ENCODE measurements at regions not wholly inside any gene's neighbourhood (a gene's known extent, or its start where the extent isn't known, plus 50 kb on each side); places are given as distances from the start of the nearest gene placed in this dataset.
A peak's percentile ranks its signal among the peaks of the same experiment; 100 is the strongest.

DNA sequence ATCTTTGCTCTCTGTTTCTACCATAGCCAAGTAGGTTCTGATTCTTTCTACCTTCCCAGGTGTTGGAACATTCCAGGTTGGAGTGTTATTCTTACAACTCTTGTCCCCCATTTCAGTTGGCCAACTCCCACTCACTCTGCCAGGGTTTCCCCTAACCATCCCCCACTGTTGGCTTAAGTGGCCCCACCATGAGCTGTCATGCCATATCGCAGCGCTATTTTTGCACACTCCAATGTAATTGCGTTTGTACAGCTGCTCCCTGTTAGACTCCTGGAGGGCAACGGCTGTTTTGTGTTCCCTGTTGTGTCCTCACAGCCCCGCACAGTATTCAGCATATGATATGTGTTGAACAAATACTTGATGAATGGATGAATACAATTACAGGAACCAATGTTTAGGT, 117.7 kb upstream of the ETS2 start:
- Histone ChIP-seq H3K4me2 (ENCODE audit: insufficient read depth, low read length) (no peak overlapping the region), H3K9ac (ENCODE audit: low read depth, low read length) (no peak overlapping the region), H3K4me3 (ENCODE audit: low read depth in 1 of 2, low read length in 2 of 2) (no peak overlapping the region), H3K9me3 (ENCODE audit: insufficient read depth, low read length, severe bottlenecking) (no peaks in the 10 kb centered on the region), H2AFZ (ENCODE audit: low read depth, low read length) (no peak overlapping the region), H3K4me1 (ENCODE audit: insufficient read depth, low read length) (no peaks in the 10 kb centered on the region), H3K27ac (ENCODE audit: low read length) (no peak overlapping the region), H3K79me2 (ENCODE audit: insufficient read depth, low read length) (no peaks in the 10 kb centered on the region), H3K36me3 (ENCODE audit: insufficient read depth, low read length) (no peaks in the 10 kb centered on the region), H4K20me1 (ENCODE audit: insufficient read depth, low read length) (no peaks in the 10 kb centered on the region), H3K27me3 (ENCODE audit: insufficient read depth, low read length, poor library complexity) (no peaks in the 10 kb centered on the region)
- DNase-seq (no peak), ATAC-seq (ENCODE audit: insufficient read depth, low read depth) (no peak)
- TF ChIP-seq, protein P1, sequence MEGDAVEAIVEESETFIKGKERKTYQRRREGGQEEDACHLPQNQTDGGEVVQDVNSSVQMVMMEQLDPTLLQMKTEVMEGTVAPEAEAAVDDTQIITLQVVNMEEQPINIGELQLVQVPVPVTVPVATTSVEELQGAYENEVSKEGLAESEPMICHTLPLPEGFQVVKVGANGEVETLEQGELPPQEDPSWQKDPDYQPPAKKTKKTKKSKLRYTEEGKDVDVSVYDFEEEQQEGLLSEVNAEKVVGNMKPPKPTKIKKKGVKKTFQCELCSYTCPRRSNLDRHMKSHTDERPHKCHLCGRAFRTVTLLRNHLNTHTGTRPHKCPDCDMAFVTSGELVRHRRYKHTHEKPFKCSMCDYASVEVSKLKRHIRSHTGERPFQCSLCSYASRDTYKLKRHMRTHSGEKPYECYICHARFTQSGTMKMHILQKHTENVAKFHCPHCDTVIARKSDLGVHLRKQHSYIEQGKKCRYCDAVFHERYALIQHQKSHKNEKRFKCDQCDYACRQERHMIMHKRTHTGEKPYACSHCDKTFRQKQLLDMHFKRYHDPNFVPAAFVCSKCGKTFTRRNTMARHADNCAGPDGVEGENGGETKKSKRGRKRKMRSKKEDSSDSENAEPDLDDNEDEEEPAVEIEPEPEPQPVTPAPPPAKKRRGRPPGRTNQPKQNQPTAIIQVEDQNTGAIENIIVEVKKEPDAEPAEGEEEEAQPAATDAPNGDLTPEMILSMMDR (IDR thresholded peaks at IDR 0.05; ENCODE audit: borderline replicate concordance, extremely low read depth, low read length, poor library complexity, severe bottlenecking), result no peak
- TF ChIP-seq EZH2 (IDR thresholded peaks at IDR 0.05; ENCODE audit: borderline replicate concordance, low read depth, low read length, severe bottlenecking), result no peak

DNA sequence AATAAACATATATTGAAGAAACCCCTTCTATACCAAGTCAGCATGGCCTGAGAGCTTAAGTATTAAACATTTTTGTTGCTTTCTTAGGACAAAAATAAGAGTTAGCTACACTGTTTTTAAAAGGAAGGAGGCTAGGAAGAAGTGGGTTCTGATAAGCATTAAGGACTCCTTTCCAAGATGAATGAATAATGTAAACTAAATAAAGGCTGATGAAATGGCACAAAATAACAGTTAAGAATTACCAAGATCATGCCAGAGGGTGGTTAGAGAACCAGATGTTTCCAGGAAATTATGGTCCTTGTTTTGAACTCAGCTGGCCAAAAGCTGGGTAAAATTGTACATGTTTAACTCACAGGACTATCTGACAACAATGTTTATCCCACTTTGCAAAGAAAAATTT, 114.1 kb upstream of the ETS2 start:
- ATAC-seq (ENCODE audit: insufficient read depth, low read depth), result no peak
- H3K79me2 ChIP-seq (ENCODE audit: insufficient read depth, low read length), result no peaks in the 10 kb centered on the region
- no peak for DNase-seq
- no peaks in the 10 kb centered on the region for H3K36me3 ChIP-seq (ENCODE audit: insufficient read depth, low read length)
- peaks cover 2% of the 10 kb centered on the region for H3K27me3 ChIP-seq (ENCODE audit: insufficient read depth, low read length, poor library complexity)
- H3K4me3 ChIP-seq (ENCODE audit: low read depth in 1 of 2, low read length in 2 of 2), result no peak overlapping the region
- no peak overlapping the region for H3K4me2 ChIP-seq (ENCODE audit: insufficient read depth, low read length)
- H4K20me1 ChIP-seq (ENCODE audit: insufficient read depth, low read length), result no peaks in the 10 kb centered on the region
- no peak overlapping the region for H3K9ac ChIP-seq (ENCODE audit: low read depth, low read length)
- no peaks in the 10 kb centered on the region for H3K4me1 ChIP-seq (ENCODE audit: insufficient read depth, low read length)
- H3K9me3 ChIP-seq (ENCODE audit: insufficient read depth, low read length, severe bottlenecking), result no peaks in the 10 kb centered on the region
- H2AFZ ChIP-seq (ENCODE audit: low read depth, low read length), result no peak overlapping the region
- no peak for TF ChIP-seq EZH2 (IDR thresholded peaks at IDR 0.05; ENCODE audit: borderline replicate concordance, low read depth, low read length, severe bottlenecking)
- TF ChIP-seq, protein P1 (IDR thresholded peaks at IDR 0.05; ENCODE audit: borderline replicate concordance, extremely low read depth, low read length, poor library complexity, severe bottlenecking), result no peak
- no peak overlapping the region for H3K27ac ChIP-seq (ENCODE audit: low read length)

DNA sequence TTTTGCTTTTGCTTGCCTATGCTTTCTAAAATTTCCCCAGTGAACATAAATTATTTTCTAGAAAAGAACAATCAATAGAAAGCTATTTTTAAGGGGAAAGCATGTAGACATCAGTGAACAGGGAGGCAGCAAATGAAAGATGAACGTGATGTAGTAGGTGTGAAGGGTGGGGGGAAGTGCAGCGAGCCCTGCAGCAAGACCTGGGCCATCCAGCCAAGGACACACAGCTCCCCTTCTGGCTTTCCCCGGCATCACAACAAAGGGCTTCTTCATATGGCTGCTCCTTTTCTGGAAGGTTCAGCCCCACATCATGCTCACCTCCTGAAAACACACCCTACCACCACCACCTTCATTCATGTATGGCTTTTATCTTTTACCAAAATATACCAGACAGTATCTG, 109.2 kb upstream of the ETS2 start:
- Histone ChIP-seq H3K27me3 (ENCODE audit: insufficient read depth, low read length, poor library complexity) (peaks cover 2% of the 10 kb centered on the region), H4K20me1 (ENCODE audit: insufficient read depth, low read length) (no peaks in the 10 kb centered on the region), H3K9me3 (ENCODE audit: insufficient read depth, low read length, severe bottlenecking) (no peaks in the 10 kb centered on the region), H3K79me2 (ENCODE audit: insufficient read depth, low read length) (no peaks in the 10 kb centered on the region), H3K4me3 (ENCODE audit: low read depth in 1 of 2, low read length in 2 of 2) (no peak overlapping the region), H3K36me3 (ENCODE audit: insufficient read depth, low read length) (no peaks in the 10 kb centered on the region), H3K4me1 (ENCODE audit: insufficient read depth, low read length) (no peaks in the 10 kb centered on the region), H3K4me2 (ENCODE audit: insufficient read depth, low read length) (no peak overlapping the region), H3K9ac (ENCODE audit: low read depth, low read length) (no peak overlapping the region), H3K27ac (ENCODE audit: low read length) (no peak overlapping the region), H2AFZ (ENCODE audit: low read depth, low read length) (no peak overlapping the region)
- no peak for ATAC-seq (ENCODE audit: insufficient read depth, low read depth)
- TF ChIP-seq EZH2 (IDR thresholded peaks at IDR 0.05; ENCODE audit: borderline replicate concordance, low read depth, low read length, severe bottlenecking), result no peak
- TF ChIP-seq, protein P1 (IDR thresholded peaks at IDR 0.05; ENCODE audit: borderline replicate concordance, extremely low read depth, low read length, poor library complexity, severe bottlenecking), result peak; percentile 30
- DNase-seq, result no peak

DNA sequence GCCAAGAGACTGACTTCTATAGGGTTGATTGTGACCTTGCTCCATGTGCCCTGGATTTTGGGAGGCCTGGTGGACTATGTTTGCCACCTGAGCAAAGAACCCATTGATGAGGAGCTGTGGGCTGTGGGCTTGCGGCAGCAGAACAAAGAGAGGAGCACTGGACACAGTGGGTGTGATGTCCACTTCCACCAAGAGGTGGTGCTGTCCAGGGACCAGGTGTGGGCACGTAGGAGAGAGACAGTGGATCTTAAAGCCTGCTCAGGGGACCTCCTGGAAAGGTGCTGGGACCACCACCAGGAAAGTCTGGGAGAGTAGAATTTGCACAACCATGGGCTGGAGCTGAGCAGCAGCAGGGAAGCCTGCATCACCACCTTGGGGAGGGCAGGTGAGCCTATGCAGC, 106.7 kb upstream of the ETS2 start:
- H3K27me3 ChIP-seq (ENCODE audit: insufficient read depth, low read length, poor library complexity), result no peaks in the 10 kb centered on the region
- ATAC-seq (ENCODE audit: insufficient read depth, low read depth) (no peak), DNase-seq (peak; percentile 14)
- H3K4me3 ChIP-seq (ENCODE audit: low read depth in 1 of 2, low read length in 2 of 2), result no peak overlapping the region
- H3K9ac ChIP-seq (ENCODE audit: low read depth, low read length), result no peak overlapping the region
- H3K9me3 ChIP-seq (ENCODE audit: insufficient read depth, low read length, severe bottlenecking), result no peaks in the 10 kb centered on the region
- no peaks in the 10 kb centered on the region for H3K36me3 ChIP-seq (ENCODE audit: insufficient read depth, low read length)
- H4K20me1 ChIP-seq (ENCODE audit: insufficient read depth, low read length), result no peaks in the 10 kb centered on the region
- no peak overlapping the region for H3K27ac ChIP-seq (ENCODE audit: low read length)
- H3K4me1 ChIP-seq (ENCODE audit: insufficient read depth, low read length), result no peaks in the 10 kb centered on the region
- TF ChIP-seq, protein P1 (IDR thresholded peaks at IDR 0.05; ENCODE audit: borderline replicate concordance, extremely low read depth, low read length, poor library complexity, severe bottlenecking), result peak; percentile 50
- TF ChIP-seq EZH2 (IDR thresholded peaks at IDR 0.05; ENCODE audit: borderline replicate concordance, low read depth, low read length, severe bottlenecking), result no peak
- H2AFZ ChIP-seq (ENCODE audit: low read depth, low read length), result no peak overlapping the region
- H3K4me2 ChIP-seq (ENCODE audit: insufficient read depth, low read length), result no peak overlapping the region
- H3K79me2 ChIP-seq (ENCODE audit: insufficient read depth, low read length), result no peaks in the 10 kb centered on the region

Measured in DND-41 (cell line).